Calu3 (cell line): ENCODE measurements at regions not wholly inside any gene's neighbourhood (a gene's known extent, or its start where the extent isn't known, plus 50 kb on each side); places are given as distances from the start of the nearest gene placed in this dataset.

Source experiments
- BruUV-seq: library from RNA; stranded (reverse); fragments of 400-500 nt; replicated peaks from 2 replicates; lab custom pipeline; 2021; lab: Mats Ljungman, UMichigan
- CTCF ChIA-PET: fragments of 300-600 bp; sonication (Branson Sonifier 250); formaldehyde crosslinking; loops from one replicate; lab custom pipeline; 2022; ENCODE audit warnings: antibody characterized with exemption; lab: Charles Lee
- DNase-seq: peaks from one replicate; pipeline ENCODE4 v3.0.0; 2022
- H3K27ac Mint-ChIP-seq: one replicate; pipeline ENCODE4 v1.8.0; 2022; ENCODE audit warnings: mixed read lengths; ENCODE audit not compliant: unreplicated experiment
- H3K27me3 Mint-ChIP-seq: one replicate; pipeline ENCODE4 v1.8.0; 2022; ENCODE audit warnings: mixed read lengths; ENCODE audit not compliant: unreplicated experiment
- H3K36me3 Mint-ChIP-seq: one replicate; pipeline ENCODE4 v1.8.0; 2022; ENCODE audit warnings: mild to moderate bottlenecking, moderate library complexity, mixed read lengths; ENCODE audit not compliant: insufficient read depth, unreplicated experiment
- H3K4me1 Mint-ChIP-seq: one replicate; pipeline ENCODE4 v1.8.0; 2022; ENCODE audit warnings: mild to moderate bottlenecking, low read depth, mixed read lengths; ENCODE audit not compliant: unreplicated experiment
- H3K4me3 Mint-ChIP-seq: one replicate; pipeline ENCODE4 v1.8.0; 2022; ENCODE audit warnings: mild to moderate bottlenecking, low read depth, moderate library complexity, mixed read lengths; ENCODE audit not compliant: unreplicated experiment
- H3K9me3 Mint-ChIP-seq: one replicate; pipeline ENCODE4 v1.8.0; 2022; ENCODE audit warnings: low read depth, mixed read lengths; ENCODE audit not compliant: unreplicated experiment
- CTCF ChIP-seq: fragments of 200-600 bp; IDR thresholded peaks from one replicate; pipeline ENCODE4 v1.8.0; 2022; ENCODE audit warnings: antibody characterized with exemption; ENCODE audit not compliant: unreplicated experiment
- intact Hi-C: fragments of 100-400 bp; cut with micrococcal nuclease; formaldehyde crosslinking; loops from one replicate; pipeline ENCODE4 v1.10.0; 2022; ENCODE audit not compliant: unreplicated experiment

GRCh38 chr18:41444943-41445342, 510.1 kb upstream of the PIK3C3 start:
- no peak for DNase-seq
- Mint-ChIP-seq H3K36me3 (no peaks in the 10 kb centered on the region), H3K27me3 (no peaks in the 10 kb centered on the region), H3K4me3 (no peak overlapping the region), H3K27ac (no peak overlapping the region), H3K4me1 (no peaks in the 10 kb centered on the region), H3K9me3 (peaks cover 8% of the 10 kb centered on the region)
- TF ChIP-seq CTCF: no peak
- CTCF ChIA-PET: no interaction called here
- intact Hi-C loops: no loop called here
- no TSS peak for BruUV-seq

GRCh38 chr18:41436772-41437171, 518.3 kb upstream of the PIK3C3 start:
- no peak overlapping the region for H3K27ac Mint-ChIP-seq
- H3K27me3 Mint-ChIP-seq: no peaks in the 10 kb centered on the region
- no peaks in the 10 kb centered on the region for H3K36me3 Mint-ChIP-seq
- CTCF ChIA-PET: no interaction called here
- no TSS peak for BruUV-seq
- no peaks in the 10 kb centered on the region for H3K4me1 Mint-ChIP-seq
- no peak for TF ChIP-seq CTCF
- intact Hi-C loops: no loop called here
- no peak for DNase-seq
- no peak overlapping the region for H3K4me3 Mint-ChIP-seq
- peaks cover 13% of the 10 kb centered on the region for H3K9me3 Mint-ChIP-seq

- intact Hi-C loops: no loop called here
Measured at GRCh38 chr18:41418598-41418997, 536.4 kb upstream of the PIK3C3 start.

GRCh38 chr18:41416044-41416443, 539.0 kb upstream of the PIK3C3 start:
- no peaks in the 10 kb centered on the region for H3K36me3 Mint-ChIP-seq
- H3K27me3 Mint-ChIP-seq: peaks cover 8% of the 10 kb centered on the region
- H3K9me3 Mint-ChIP-seq: peaks cover 14% of the 10 kb centered on the region
- intact Hi-C loops: no loop called here
- H3K27ac Mint-ChIP-seq: no peak overlapping the region
- no peak overlapping the region for H3K4me3 Mint-ChIP-seq
- no peak for DNase-seq
- CTCF ChIA-PET: no interaction called here
- H3K4me1 Mint-ChIP-seq: no peaks in the 10 kb centered on the region
- no TSS peak for BruUV-seq
- TF ChIP-seq CTCF: no peak

More at GRCh38 chr18:41418598-41418997, 536.4 kb upstream of the PIK3C3 start:
- Mint-ChIP-seq H3K9me3 (peaks cover 4% of the 10 kb centered on the region), H3K4me3 (no peak overlapping the region), H3K4me1 (no peaks in the 10 kb centered on the region), H3K27me3 (peaks cover 8% of the 10 kb centered on the region), H3K27ac (no peak overlapping the region), H3K36me3 (no peaks in the 10 kb centered on the region)
- CTCF ChIA-PET: no interaction called here
- BruUV-seq: no TSS peak
- DNase-seq: no peak
- TF ChIP-seq CTCF: no peak

GRCh38 chr18:41410006-41410405, 545.0 kb upstream of the PIK3C3 start:
- Mint-ChIP-seq H3K27me3 (no peaks in the 10 kb centered on the region), H3K27ac (no peak overlapping the region), H3K36me3 (no peaks in the 10 kb centered on the region), H3K9me3 (peaks cover 20% of the 10 kb centered on the region), H3K4me1 (no peaks in the 10 kb centered on the region), H3K4me3 (no peak overlapping the region)
- CTCF ChIA-PET: no interaction called here
- intact Hi-C loops: no loop called here
- no peak for TF ChIP-seq CTCF
- DNase-seq: no peak
- BruUV-seq: no TSS peak
